GM19023 (cell line): ENCODE measurements at regions not wholly inside any gene's neighbourhood (a gene's known extent, or its start where the extent isn't known, plus 50 kb on each side); places are given as distances from the start of the nearest gene placed in this dataset.

Experiments
- ATAC-seq: cut with Tn5 transposase; IDR thresholded peaks from one replicate; pipeline ENCODE4 v1.9.1; 2021; ENCODE audit warnings: mild to moderate bottlenecking, moderate library complexity; ENCODE audit not compliant: unreplicated experiment

DNA sequence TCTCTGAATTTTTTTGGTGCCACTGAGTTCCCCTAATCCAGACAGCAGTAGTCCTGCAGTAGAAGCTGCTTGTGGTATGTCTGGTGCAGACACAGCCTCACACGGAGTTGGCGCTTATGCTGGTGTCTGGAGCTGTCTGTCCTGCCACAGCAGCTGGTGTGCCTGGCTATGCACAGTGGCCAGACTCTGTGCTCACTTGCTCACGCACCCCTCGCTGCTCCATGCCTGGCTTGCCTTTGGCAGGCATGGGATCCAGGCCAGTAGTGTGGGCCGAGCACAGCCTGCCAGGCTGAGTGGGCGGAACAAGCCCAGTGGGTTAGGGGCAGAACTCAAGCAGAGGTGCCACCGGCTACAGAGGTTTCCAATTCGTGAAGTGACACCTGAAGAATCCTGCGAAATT, 845.9 kb upstream of the PCDH9 start:
- ATAC-seq: no peak

DNA sequence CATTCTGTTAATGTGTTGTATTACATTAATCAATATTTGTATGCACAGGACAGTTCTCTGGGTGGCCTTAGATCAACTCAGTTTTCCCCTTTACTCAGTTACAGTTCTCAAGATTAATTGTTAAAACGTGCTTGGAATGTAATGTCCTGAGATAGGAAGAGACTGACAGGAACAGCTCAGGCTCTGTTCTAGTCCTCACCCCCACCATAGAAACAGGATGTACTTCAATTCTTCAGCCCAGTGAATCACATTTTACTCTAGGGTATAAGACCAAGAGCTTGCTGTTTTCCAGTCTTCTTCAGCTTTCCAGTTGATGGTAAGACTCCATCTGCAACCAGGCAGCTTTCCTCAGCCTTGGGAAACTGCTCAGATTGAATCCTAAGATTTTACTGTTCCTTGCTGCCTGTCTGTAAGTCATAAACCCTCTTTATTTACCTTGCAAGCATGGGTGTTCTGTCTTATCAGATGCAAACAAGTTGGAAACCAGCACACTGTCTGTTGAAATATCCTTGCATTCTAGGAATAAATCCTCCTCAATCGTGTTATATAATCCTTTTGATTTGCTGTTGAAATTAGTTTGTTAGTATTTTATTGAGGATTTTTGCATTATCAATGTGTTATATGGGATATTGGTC, 836.9 kb upstream of the PCDH9 start:
- ATAC-seq: no peak

DNA sequence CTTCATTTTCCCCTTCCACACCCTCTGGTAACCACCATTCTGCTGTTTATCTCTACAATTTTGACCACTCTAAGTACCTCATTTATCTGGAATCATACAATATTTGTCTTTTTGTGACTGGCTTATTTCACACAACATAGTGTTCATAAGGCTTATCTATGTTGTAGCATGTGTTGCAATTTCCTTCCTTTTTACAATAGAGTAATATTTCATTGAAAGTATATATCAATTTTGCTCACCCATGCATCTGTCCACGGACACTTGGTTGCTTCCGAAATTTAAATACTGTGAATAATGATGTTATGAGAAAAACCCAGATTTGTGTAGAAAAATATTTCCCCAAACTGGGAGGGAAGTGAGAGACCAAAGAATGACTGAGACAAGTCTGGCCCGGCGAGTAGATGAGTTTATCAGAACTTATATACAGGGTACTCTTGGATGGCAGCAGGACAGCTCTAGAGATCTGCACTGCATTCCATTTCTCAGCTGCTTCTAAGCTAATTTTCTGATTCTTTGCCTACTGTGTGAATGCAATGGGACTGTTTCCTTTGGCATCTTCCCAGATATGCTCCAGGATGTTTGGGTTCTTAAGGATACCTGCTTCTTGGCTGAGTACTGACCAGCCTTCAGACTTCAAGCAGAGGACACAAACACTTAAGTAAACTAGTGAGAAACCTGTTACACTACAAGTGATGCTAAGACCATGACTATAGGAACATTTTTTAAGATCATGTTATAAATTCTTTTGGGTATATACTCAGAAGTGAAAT, 834.0 kb upstream of the PCDH9 start:
- ATAC-seq: no peak

DNA sequence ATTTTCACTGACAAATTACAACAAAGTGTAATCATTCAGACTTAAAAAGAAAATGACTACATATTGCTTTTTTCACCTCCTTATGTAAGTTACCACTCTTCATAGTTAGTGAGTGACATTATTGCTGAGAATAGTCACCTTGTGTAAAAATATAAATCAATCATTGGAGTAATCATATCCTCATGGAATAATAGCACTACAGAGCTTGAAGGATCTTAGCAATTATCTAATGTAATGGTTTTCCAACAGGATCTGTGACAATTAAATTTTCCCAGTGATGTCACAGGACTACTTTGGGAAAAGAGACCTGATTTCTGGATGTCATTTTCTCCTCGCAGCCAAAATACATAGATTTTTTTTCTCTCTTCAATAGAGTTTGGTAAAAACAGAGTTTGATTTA, 833.0 kb upstream of the PCDH9 start:
- ATAC-seq: no peak

DNA sequence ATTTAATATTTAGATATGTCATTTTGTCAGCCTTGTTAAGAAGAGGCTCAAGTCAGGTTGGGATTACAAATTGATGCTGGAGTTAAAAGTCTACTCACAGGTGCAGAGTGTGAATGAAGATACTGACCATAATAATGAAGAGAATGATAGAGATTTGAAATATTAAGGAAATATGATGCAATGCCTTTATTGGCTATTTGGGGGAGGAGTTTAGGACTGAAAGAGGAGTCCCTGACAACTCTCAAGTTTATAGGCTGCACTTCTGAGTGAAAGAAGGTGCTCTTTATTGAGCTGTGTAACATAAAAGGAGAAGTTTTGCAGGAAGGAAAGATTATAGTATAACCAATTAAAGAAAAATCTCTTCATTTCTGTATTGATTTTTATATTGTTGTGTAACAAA, 827.7 kb upstream of the PCDH9 start:
- no peak for ATAC-seq

DNA sequence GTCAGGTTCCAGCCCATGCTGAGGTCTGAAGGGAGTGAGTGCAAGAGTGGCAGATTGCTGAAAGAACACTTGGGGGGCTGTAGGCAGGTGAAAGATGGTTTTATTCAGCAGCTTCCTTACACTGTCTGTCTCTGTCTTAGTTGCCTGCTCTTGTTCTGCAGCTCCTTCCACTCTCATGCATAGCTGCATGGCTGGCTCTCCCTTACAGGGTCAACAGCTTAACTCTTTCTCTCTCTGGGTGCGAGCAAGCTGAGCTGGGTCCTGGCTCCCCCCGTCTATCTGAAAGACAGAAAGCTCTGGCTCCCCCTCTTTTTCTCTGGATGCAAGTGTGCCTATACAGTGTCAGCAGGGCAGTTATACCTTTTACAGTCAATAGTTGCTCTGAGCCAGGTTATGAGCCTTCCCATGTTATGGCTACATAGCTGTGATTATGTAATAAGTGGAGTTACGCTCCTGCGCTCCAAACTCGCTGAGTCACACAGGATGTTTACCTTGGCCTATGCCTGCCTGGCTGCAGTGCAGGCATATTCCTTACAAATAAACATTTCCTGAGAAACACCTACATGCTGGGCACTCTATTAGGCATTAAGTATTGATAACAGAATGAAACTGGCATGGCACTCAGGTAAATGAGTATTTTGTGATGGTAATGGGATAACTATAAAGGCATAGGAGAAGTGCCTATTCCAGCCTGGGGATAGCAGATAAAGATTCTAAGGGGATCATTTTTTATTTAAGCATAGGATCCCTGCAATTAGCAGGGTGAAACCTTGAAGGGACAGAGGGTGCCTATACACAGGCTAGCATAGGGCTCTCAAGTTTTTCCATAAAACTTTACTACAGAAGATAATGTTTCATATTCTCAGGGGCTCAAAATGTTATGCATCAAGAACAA, 826.9 kb upstream of the PCDH9 start:
- no peak for ATAC-seq

DNA sequence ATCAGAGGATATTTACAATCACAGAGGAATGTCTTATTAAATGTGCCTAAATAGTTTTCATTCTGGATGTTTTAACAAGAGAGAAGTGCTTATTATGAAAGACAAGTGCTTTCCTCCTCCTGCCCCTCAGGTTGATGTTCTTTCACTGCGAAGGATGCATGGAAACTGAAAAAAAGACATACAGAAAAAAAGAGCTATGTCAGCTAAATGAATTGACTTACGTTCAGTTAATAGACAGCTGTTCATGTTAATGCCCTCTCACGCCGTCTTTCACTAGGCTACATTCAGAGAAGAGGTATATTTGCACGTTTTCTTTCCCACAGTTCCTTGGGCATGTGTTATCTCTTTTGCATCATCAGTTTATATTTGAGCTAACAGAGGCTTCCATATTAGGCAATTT, 821.8 kb upstream of the PCDH9 start:
- no peak for ATAC-seq

DNA sequence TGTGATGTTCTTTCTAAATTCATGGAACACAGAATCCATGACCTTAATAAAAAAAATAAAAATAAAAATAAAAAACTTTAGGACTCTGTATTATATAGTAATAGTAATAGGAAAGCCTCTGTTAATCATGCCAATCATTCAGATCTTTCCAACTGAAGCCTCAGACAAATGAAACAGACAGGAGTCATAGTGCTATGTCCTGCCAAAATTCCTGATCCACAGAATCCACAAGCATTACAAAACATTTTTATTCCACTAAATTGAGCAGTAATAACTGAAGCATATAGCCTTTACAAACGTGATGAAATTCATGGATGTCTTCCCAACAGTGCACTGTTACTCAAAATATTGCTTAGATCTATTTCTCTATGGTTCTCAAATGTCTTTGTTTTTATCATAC, 820.6 kb upstream of the PCDH9 start:
- ATAC-seq: no peak

DNA sequence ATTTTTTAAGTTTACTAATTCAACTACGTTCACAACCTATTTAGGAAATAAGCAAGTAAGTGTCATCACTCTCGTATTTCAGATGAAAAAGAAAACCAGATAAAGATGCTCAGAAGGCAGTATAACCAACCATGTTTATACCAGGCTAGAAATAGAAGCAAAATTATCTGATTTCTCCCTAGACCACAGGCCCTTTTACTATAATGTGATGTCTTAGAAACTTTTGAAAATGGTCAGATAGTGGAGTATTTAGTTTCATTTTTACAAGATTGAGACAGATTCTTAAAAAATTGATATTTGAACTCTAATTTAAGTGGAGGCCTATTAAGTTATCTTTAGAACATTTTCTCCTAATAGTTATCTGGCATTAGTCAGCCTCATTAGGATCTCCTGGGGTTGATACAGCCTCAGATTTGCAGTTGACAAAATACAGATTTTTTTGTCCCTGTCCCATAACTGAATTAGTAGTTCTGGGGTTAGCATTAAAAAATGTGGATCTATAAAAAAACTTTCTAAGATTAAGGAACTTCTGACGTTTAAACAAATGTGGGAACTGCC, 818.7 kb upstream of the PCDH9 start:
- no peak for ATAC-seq

DNA sequence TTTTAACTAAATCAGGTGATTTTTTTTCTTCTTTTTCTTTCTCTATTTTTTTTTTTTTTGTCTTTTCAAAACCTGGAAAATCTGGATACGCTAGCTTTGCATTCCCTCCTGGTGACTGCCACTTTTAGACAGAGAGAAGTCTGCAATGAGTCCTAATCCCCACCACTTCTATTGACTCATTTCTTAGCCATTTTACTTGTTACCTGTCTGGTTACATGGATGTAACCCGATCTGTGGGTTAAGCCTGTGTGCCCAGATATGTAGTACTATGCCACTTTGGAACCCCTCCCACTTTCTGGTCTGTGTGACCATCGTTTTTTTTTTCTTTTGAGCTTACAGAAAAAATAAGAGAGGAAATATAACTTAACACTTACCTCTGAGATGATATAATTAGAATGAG, 817.8 kb upstream of the PCDH9 start:
- ATAC-seq: no peak

DNA sequence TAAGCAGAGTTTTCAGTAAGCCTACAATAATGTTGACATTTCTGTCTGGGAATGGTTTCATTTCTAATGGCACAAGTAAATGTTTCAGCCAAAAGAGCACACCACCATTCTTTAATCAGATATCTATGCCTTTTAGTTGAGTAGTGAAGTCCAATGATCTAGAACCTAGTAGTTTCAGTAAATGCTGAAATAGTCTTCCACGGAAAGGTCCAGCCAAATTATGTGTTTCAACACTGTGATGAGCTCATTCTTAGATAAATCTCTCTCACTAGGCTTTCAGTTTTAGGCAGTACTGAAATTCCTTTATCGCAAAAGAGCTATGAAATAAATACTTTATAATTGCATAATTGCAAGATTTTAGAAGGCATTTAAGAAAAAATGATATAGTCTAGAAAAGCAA, 816.8 kb upstream of the PCDH9 start:
- no peak for ATAC-seq

DNA sequence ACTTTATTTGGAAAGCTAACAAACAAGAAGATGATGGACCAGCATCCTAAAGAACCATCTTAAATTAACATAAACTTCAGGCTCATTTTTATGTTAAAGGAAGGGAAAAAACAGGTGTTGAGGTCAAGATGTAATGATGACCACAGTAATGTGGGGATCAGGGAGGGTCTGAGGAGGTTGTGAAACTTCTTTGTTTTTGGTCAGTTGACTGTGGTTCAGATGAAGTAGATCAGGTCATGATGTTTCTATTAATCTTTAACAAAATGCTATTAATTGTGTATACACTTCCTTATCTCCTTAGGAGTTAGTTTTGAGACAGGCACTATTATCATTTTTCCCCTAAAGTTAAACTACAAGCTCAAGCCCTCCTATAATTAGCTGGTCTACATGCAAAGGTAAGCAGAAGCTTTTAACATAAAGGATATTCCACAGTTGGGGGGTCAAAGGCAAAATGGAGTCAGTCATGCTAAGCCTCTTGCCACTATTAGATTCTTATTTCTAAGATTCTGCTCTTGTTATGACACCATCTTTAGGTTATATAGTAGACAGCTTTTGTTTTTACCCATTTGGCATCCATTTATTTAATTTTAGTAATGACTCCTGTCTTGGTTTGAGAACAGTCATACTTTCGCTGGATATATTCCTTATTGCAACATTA, 800.1 kb upstream of the PCDH9 start:
- peak; percentile 78 for ATAC-seq

DNA sequence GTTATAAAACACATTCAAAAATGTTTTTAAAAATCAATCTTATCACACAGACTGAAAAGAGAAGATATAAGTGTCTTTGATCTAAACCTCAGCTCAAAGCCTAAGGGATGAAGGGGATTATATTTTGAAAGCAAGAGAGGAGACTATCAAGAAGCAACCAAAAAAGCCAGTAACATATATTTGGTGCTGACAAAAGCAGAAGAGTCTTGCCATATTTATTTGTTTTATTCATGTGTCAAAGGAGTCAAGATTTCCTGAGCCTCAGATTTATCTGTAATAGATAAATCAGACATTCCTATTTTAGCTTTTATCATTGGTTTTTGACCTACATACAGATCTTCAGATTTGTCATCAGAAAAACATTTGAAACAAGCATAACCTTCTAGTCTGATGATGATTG, 798.6 kb upstream of the PCDH9 start:
- ATAC-seq: no peak

DNA sequence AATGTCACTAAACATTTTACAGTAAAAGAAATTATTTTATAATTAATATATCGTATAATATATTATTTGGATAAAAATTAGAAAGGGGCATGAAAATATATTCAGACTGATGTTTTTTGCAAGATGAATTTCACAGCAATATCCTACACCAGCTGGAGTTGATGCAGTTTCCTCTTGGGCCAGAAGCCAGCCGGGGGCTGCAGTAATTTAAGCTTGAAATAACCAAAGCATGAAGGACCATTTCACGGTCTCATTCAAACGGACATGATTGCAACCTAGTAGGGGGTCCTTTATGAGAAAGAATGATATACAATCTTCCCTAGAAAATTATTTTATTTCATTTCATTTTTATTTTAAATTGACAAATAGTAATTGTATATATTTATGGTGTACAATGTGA, 797.2 kb upstream of the PCDH9 start:
- no peak for ATAC-seq

DNA sequence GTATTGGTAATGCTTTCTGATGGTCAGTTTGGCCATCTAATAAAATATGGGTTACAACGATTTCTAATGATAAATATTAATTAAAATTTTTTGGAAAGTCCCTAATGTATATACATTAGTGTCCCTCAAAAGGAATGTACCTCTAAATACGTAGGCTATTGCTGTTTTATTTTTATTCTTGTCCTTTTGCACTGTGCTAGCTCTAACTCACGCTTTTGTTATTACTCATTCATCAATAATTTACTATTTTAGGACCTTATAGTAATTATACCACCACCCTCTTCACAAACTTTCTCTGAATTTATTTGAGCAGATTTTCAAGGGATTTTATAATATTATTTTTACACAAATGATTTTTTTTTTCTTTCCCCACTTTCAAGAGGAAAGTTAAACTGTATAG, 795.9 kb upstream of the PCDH9 start:
- no peak for ATAC-seq

DNA sequence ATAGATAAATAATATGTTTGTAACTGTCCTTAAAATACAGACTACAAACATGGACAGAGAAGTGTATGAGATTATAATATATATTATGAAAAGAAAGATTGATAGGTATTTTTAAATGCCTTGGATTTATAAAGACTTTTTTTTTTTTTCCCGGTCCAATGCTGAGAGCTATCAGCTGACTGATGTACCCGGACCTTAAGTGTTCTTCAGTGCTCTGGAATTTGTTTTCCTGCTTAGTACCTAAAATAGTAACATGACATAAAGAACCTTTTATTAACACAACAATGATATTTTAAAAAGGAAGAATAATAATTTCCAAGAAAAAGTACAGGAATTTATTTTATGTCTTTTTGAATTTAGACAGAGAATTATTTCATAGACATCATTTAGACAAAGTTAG, 795.5 kb upstream of the PCDH9 start:
- no peak for ATAC-seq

DNA sequence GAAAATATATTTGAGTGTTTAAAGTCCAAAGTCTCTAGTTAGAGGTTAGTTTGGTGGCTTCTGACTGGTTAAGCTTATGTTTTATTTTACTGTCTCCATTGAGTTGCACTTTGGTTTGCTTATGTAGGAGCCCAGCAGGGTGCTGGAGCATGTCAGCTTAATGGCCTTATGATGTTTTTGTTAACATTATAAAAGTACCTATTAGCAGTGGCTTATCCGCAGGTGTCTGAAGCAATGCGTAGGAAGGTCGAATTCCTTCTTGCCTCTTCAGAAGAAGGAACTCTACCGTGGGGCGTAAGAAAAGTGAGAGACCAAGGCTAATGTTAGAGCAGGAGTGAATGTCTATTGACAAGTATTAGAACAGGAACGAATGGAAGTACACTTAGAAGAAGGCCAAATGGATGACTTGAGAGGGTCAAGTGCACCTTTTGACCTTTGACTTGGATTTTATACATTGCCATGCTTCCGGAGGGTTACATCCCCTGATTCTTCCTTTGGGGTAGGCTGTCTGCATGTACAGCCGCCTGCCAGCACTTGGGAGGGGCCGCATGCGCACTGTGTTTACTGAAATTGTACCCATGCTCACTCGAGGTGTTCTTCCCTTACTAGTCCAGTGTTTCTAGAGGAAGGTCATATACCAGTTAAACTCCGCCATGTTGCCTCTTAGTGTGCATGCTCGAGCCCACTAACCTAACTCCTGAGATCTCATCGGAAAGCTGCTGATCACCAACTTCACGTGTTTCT, 793.9 kb upstream of the PCDH9 start:
- ATAC-seq: no peak

DNA sequence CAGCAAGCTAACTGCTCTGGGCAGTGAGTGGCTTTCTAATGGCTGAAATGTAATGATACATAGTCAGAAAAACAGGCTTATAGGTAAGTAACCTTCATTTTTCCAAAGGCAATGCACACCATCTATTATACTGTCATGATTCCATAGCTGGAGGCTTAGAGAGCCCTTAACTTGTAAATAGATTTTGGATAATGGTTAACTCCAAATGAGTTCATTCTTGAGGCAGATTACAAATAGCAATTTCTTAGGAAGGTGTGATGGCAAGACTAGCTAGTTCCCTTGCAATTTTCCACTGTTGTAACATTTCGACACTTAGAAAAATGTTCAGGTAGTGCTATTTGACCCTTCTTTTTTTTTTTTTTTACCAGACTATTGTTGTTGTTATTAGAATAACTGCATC, 789.8 kb upstream of the PCDH9 start:
- no peak for ATAC-seq

DNA sequence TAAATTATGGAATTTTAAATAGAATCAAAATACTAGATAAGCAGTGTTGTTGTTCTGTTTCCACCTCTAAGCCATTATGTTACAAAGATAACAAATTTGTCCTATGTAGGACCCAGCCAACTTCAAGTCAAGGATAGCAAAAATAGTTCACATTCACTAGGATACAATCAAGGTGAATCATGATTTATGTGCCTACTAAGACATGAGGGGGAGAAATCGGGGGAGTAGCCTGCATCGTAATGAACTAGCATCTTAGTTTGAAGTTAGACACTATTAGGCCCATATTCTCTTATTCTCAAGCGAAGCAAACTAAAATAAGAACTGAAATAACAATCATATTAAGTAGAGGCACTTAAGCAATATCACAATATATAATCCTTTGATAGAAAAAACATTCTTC, 779.4 kb upstream of the PCDH9 start:
- ATAC-seq: no peak

DNA sequence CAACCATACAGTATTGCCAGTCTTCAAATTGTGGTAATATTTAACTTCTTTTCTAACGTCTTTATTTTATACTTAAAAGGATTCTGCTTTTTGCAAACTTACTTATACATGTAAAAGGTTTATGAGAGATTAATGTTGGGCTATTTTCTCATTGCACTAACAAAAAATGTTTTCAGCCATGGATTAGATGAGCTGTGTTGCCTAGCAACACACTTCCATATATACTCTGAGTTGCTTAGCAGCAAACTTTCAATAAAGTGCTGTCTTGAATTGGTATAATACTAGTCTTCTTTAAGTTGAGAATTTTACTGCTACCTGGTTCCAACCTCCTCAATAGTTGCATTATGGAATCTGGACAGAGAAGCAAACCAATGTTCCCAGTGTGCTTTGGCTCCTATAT, 777.4 kb upstream of the PCDH9 start:
- no peak for ATAC-seq
